Smooth muscle cell (in vitro differentiated cells): ENCODE measurements at regions not wholly inside any gene's neighbourhood (a gene's known extent, or its start where the extent isn't known, plus 50 kb on each side); places are given as distances from the start of the nearest gene placed in this dataset.

ENCODE experiments used
- DNase-seq: peaks from one replicate; lab custom pipeline; 2025; ENCODE audit not compliant: unreplicated experiment; lab: John Stamatoyannopoulos, UW
- H2AFZ ChIP-seq: fragments of 200-600 bp; sonication (generic); 2 replicates; pipeline ENCODE4 v1.6.0; 2016; ENCODE audit warnings: antibody characterized with exemption, low read depth, mild to moderate bottlenecking
- H3F3A ChIP-seq: fragments of 200-600 bp; sonication (generic); 2 replicates; pipeline ENCODE4 v1.6.0; 2017; ENCODE audit warnings: antibody characterized with exemption, low read depth
- H3K27ac ChIP-seq: fragments of 200-600 bp; sonication (generic); 2 replicates; pipeline ENCODE4 v1.5.1; 2016; ENCODE audit warnings: low read depth, mild to moderate bottlenecking
- H3K27me3 ChIP-seq: fragments of 200-600 bp; sonication (generic); 2 replicates; pipeline ENCODE4 v1.6.1; 2016; ENCODE audit warnings: low read depth, mild to moderate bottlenecking
- H3K36me3 ChIP-seq: fragments of 200-600 bp; sonication (generic); 2 replicates; pipeline ENCODE4 v1.5.1; 2016; ENCODE audit warnings: low read depth
- H3K4me1 ChIP-seq: fragments of 200-600 bp; sonication (generic); 2 replicates; pipeline ENCODE4 v1.5.1; 2016; ENCODE audit warnings: low read depth
- H3K4me2 ChIP-seq: fragments of 200-600 bp; sonication (generic); 2 replicates; pipeline ENCODE4 v1.6.0; 2016; ENCODE audit warnings: mild to moderate bottlenecking
- H3K4me3 ChIP-seq: fragments of 200-600 bp; sonication (generic); 2 replicates; pipeline ENCODE4 v1.5.1; 2016; ENCODE audit warnings: mild to moderate bottlenecking
- H3K79me2 ChIP-seq: fragments of 200-600 bp; sonication (generic); 2 replicates; pipeline ENCODE4 v1.6.0; 2016; ENCODE audit warnings: low read depth, mild to moderate bottlenecking
- H3K9ac ChIP-seq: fragments of 200-600 bp; sonication (generic); 2 replicates; pipeline ENCODE4 v1.6.0; 2016; ENCODE audit warnings: low read depth
- H3K9me3 ChIP-seq: fragments of 200-600 bp; sonication (generic); replicated peaks from 2 replicates; pipeline ENCODE4 v1.5.1; 2016; ENCODE audit warnings: low read depth
- H4K20me1 ChIP-seq: fragments of 200-600 bp; sonication (generic); 2 replicates; pipeline ENCODE4 v1.6.0; 2016; ENCODE audit warnings: low read depth
- CTCF ChIP-seq: fragments of 200-600 bp; sonication (generic); IDR thresholded peaks from 2 replicates; pipeline ENCODE4 v1.5.1; 2017; ENCODE audit warnings: borderline replicate concordance, mild to moderate bottlenecking, antibody characterized with exemption; ENCODE audit not compliant: insufficient read depth, poor library complexity, severe bottlenecking
- WGBS: methylation state at CpG from one replicate; pipeline ENCODE4 v1.1.7; 2016; ENCODE audit warnings: low lambda C conversion rate; 5-methylcytosine and 5-hydroxymethylcytosine counted together

DNA sequence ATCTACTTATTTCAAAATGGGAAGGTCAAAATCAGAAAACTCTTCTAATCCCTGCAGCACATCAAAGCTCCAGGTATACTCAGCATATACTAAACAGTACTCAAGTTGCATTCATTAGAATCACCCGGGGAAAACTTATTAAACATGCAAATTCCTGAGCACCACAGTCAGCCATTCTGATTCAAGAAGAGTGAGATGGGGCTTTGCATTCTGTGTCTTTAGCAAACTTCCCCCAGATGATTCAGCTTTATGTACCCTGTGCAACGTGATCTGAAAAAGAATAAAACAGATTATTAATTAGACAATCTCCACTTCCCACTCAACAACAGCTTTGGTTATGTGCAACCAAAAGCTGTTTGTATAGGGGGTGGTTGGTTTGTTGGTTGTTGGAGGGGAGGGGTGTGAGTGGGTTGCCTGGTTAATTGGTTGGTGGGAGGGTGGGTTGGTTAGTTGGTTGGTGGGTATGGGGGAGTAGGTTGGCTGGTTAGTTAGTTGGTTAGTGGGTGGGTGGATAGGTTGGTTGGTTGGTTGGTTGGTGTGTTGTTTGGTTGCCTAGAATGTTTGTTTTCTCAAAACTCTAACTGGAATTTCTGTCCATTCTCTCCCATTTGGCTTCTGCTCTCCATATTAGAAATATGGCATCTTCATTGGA lies 112.5 kb upstream of the AGAP1 start:
- no peak for TF ChIP-seq CTCF
- no peaks in the 10 kb centered on the region for H3F3A ChIP-seq
- no peaks in the 10 kb centered on the region for H3K79me2 ChIP-seq
- H2AFZ ChIP-seq = no peak overlapping the region
- no peaks in the 10 kb centered on the region for H3K4me1 ChIP-seq
- H3K9me3 ChIP-seq = no peaks in the 10 kb centered on the region
- no peak overlapping the region for H3K4me3 ChIP-seq
- no peak for DNase-seq
- no peaks in the 10 kb centered on the region for H3K36me3 ChIP-seq
- 55% methylated on average over 2 of the region's 2 CpGs for WGBS
- H3K27ac ChIP-seq = no peak overlapping the region
- H3K4me2 ChIP-seq = no peak overlapping the region
- no peaks in the 10 kb centered on the region for H3K27me3 ChIP-seq
- no peaks in the 10 kb centered on the region for H4K20me1 ChIP-seq
- no peak overlapping the region for H3K9ac ChIP-seq

DNA sequence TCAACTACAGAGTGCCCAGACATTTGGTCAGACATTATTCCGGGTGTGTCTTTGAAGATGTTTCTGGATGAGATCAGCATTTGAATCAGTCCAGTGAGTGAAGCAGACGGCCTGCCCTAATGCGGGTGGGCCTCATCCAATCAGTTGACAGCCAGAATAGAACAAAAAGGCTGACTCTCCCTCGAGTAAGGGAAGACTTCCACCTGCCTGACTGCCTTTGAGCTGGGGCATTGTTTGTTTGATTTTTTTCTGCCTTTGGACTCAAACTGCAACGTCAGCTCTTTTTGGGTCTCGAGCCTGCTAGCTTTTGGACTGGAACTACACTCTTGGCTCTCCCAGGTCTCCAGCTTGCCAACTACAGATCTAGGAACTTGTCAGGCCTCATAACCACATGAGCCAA lies 111.7 kb upstream of the AGAP1 start:
- 87% methylated on average over 6 of the region's 6 CpGs for WGBS
- H3K4me2 ChIP-seq = no peak overlapping the region
- DNase-seq = no peak
- H3K27ac ChIP-seq = no peak overlapping the region
- no peaks in the 10 kb centered on the region for H3K9me3 ChIP-seq
- H3K36me3 ChIP-seq = no peaks in the 10 kb centered on the region
- no peak overlapping the region for H2AFZ ChIP-seq
- TF ChIP-seq CTCF = no peak
- no peaks in the 10 kb centered on the region for H3K79me2 ChIP-seq
- no peaks in the 10 kb centered on the region for H3F3A ChIP-seq
- H4K20me1 ChIP-seq = no peaks in the 10 kb centered on the region
- H3K4me1 ChIP-seq = no peaks in the 10 kb centered on the region
- no peak overlapping the region for H3K9ac ChIP-seq
- no peaks in the 10 kb centered on the region for H3K27me3 ChIP-seq
- no peak overlapping the region for H3K4me3 ChIP-seq

GRCh38 chr2:235382601-235383000 lies 111.2 kb upstream of the AGAP1 start:
- Histone ChIP-seq H3K9ac (no peak overlapping the region), H3K4me2 (no peak overlapping the region), H3K4me3 (no peak overlapping the region), H3K4me1 (no peaks in the 10 kb centered on the region), H3K9me3 (no peaks in the 10 kb centered on the region), H3K27me3 (no peaks in the 10 kb centered on the region), H4K20me1 (no peaks in the 10 kb centered on the region), H3F3A (no peaks in the 10 kb centered on the region), H2AFZ (no peak overlapping the region), H3K36me3 (no peaks in the 10 kb centered on the region), H3K27ac (no peak overlapping the region), H3K79me2 (no peaks in the 10 kb centered on the region)
- no peak for DNase-seq
- TF ChIP-seq CTCF = no peak
- WGBS = 98% methylated on average over 3 of the region's 3 CpGs

GRCh38 chr2:235383272-235383843 lies 110.5 kb upstream of the AGAP1 start:
- Histone ChIP-seq H3K9ac (no peak overlapping the region), H3K27me3 (no peaks in the 10 kb centered on the region), H3K4me1 (no peaks in the 10 kb centered on the region), H4K20me1 (no peaks in the 10 kb centered on the region), H3F3A (no peaks in the 10 kb centered on the region), H3K27ac (no peak overlapping the region), H3K4me3 (no peak overlapping the region), H2AFZ (no peak overlapping the region), H3K79me2 (no peaks in the 10 kb centered on the region), H3K9me3 (no peaks in the 10 kb centered on the region), H3K36me3 (no peaks in the 10 kb centered on the region), H3K4me2 (no peak overlapping the region)
- 84% methylated on average over 8 of the region's 8 CpGs for WGBS
- TF ChIP-seq CTCF = no peak
- DNase-seq = no peak
